K562 (cell line): ENCODE measurements at regions not wholly inside any gene's neighbourhood (a gene's known extent, or its start where the extent isn't known, plus 50 kb on each side); places are given as distances from the start of the nearest gene placed in this dataset.

Source experiments
- ATAC-seq: fragments of 200-7000 bp; cut with Tn5 transposase; 3 replicates; pipeline ENCODE4 v1.9.1; 2020; ENCODE audit warnings: moderate library complexity
- BruUV-seq: library from RNA; stranded (reverse); fragments of 400-500 nt; replicated peaks from 2 replicates; lab custom pipeline; 2021; lab: Mats Ljungman, UMichigan
- CTCF ChIA-PET: fragments of 300-600 bp; formaldehyde crosslinking; extraction: SDS; loops from one replicate; lab custom pipeline; 2021; ENCODE audit warnings: low intra/inter-chr PET ratio; lab: Yijun Ruan, JAX
- POLR2A ChIA-PET: fragments of 300-600, 350-650 bp; sonication (Branson Sonifier 250); formaldehyde crosslinking; extraction: SDS; loops from one replicate; lab custom pipeline; 2021; ENCODE audit warnings: antibody characterized with exemption, inconsistent platforms; lab: Yijun Ruan, JAX
- DNase-seq, 4 experiments: peaks; one replicate each; pipeline versions ENCODE4 v3.0.0 to v3.0.0-alpha.2; 2011 to 2018; ENCODE audit warnings: low spot score in 3 of 4, mixed read lengths in 3 of 4; ENCODE audit errors: extremely low read depth in 1 of 4
- FAIRE-seq: peaks from 2 replicates; lab custom pipeline; 2011; peaks lifted over from hg19 to GRCh38; lab: Jason Lieb, UNC
- H2AFZ ChIP-seq: 2 replicates; pipeline ENCODE4 v1.6.0; 2011; ENCODE audit warnings: low read depth, low read length, control low read depth, inconsistent platforms
- H3K27ac ChIP-seq: fragments of 200-600 bp; 3 replicates; pipeline ENCODE4 v1.8.0; 2011; ENCODE audit warnings: low read depth, mild to moderate bottlenecking, control low read depth, inconsistent platforms, low read length, moderate library complexity, mixed read lengths; ENCODE audit errors: extremely low read depth
- H3K27me3 ChIP-seq, 2 experiments: fragments of 300-600 bp in 1 of 2; 2 replicates in 1 of 2; 3 replicates in 1 of 2; pipeline versions ENCODE4 v1.6.0 to v1.8.0; 2011; ENCODE audit warnings: inconsistent platforms in 2 of 2, low read length in 2 of 2, mild to moderate bottlenecking in 1 of 2, mixed read lengths in 1 of 2, moderate library complexity in 1 of 2; ENCODE audit not compliant: control insufficient read depth in 2 of 2, insufficient read depth in 2 of 2
- H3K36me3 ChIP-seq: fragments of 300-600 bp; 3 replicates; pipeline ENCODE4 v1.8.0; 2011; ENCODE audit warnings: mild to moderate bottlenecking, low read length, inconsistent platforms; ENCODE audit not compliant: control insufficient read depth, insufficient read depth
- H3K4me1 ChIP-seq, 2 experiments: fragments of 200-600 bp in 1 of 2; replicated peaks in 1 of 2; 2 replicates in 1 of 2; 3 replicates in 1 of 2; pipeline versions ENCODE4 v1.5.1 to v1.8.0; 2011; ENCODE audit warnings: inconsistent platforms in 2 of 2, low read length in 2 of 2, mild to moderate bottlenecking in 1 of 2, mixed read lengths in 1 of 2, moderate library complexity in 1 of 2; ENCODE audit not compliant: control insufficient read depth in 2 of 2, insufficient read depth in 2 of 2
- H3K4me2 ChIP-seq: 2 replicates; pipeline ENCODE4 v1.6.1; 2011; ENCODE audit warnings: low read length, control low read depth, inconsistent platforms, mixed read lengths; ENCODE audit not compliant: insufficient read depth
- H3K4me3 ChIP-seq: fragments of 200-600 bp; sonication (generic), shearing (Covaris generic); 2 replicates; pipeline ENCODE4 v1.5.1; 2016; ENCODE audit warnings: control low read depth, inconsistent platforms
- H3K79me2 ChIP-seq: fragments of 200-600 bp; 3 replicates; pipeline ENCODE4 v1.8.0; 2011; ENCODE audit warnings: low read length, inconsistent platforms; ENCODE audit not compliant: control insufficient read depth, insufficient read depth
- H3K9ac ChIP-seq, 2 experiments: 2 replicates each; pipeline versions ENCODE4 v1.6.0 to v1.6.1; 2011; ENCODE audit warnings: low read depth in 2 of 2, low read length in 2 of 2, control low read depth in 1 of 2, inconsistent platforms in 1 of 2, mild to moderate bottlenecking in 1 of 2, mixed read lengths in 1 of 2; ENCODE audit not compliant: insufficient read depth in 1 of 2
- H3K9me1 ChIP-seq: one replicate; pipeline ENCODE4 v1.6.0; 2011; ENCODE audit warnings: inconsistent platforms, mild to moderate bottlenecking, low read length, moderate library complexity; ENCODE audit not compliant: control insufficient read depth, insufficient read depth
- H3K9me3 ChIP-seq: replicated peaks from 2 replicates; pipeline ENCODE4 v1.5.1; 2011; ENCODE audit warnings: low read depth, low read length, inconsistent platforms; ENCODE audit not compliant: control insufficient read depth, insufficient read depth
- H4K20me1 ChIP-seq: replicated peaks from 2 replicates; pipeline ENCODE4 v1.6.1; 2011; ENCODE audit warnings: low read length, inconsistent platforms, mixed read lengths; ENCODE audit not compliant: control insufficient read depth, insufficient read depth
- ATF7 ChIP-seq: fragments of 450-650 bp; IDR thresholded peaks from 2 replicates; pipeline ENCODE4 v1.7.1; 2014; ENCODE audit warnings: mild to moderate bottlenecking, moderate library complexity
- BDP1 ChIP-seq: IDR thresholded peaks from 3 replicates; pipeline ENCODE4 v1.6.1; 2011; ENCODE audit not compliant: insufficient read length, insufficient read depth
- CREB3L1 ChIP-seq: fragments of 450-650 bp; IDR thresholded peaks from 2 replicates; pipeline ENCODE4 v1.6.1; 2014; ENCODE audit warnings: low read depth, mild to moderate bottlenecking, moderate library complexity, borderline replicate concordance
- FOXA1 ChIP-seq: fragments of 450-650 bp; IDR thresholded peaks from 2 replicates; pipeline ENCODE4 v1.6.1; 2016; ENCODE audit warnings: mild to moderate bottlenecking, borderline replicate concordance
- GTF2E2 ChIP-seq: fragments of 200-800 bp; sonication (Bioruptor generic); IDR thresholded peaks from 2 replicates; pipeline ENCODE4 v1.6.1; 2016; ENCODE audit warnings: missing genetic modification characterization, missing compliant biosample characterization
- MIER1 ChIP-seq: fragments of 450-650 bp; IDR thresholded peaks from 2 replicates; pipeline ENCODE4 v1.6.1; 2016; ENCODE audit warnings: antibody characterized with exemption, mild to moderate bottlenecking, low read depth
- NCOA2 ChIP-seq, 2 experiments: fragments of 450-650 bp; IDR thresholded peaks; 2 replicates each; pipeline ENCODE4 v1.6.1; 2018; ENCODE audit warnings: mild to moderate bottlenecking in 2 of 2, moderate library complexity in 1 of 2; ENCODE audit not compliant: partially characterized antibody in 2 of 2
- PHTF2 ChIP-seq: fragments of 250-450 bp; sonication (Bioruptor Pico); IDR thresholded peaks from 2 replicates; pipeline ENCODE4 v1.5.0; 2021; ENCODE audit warnings: mild to moderate bottlenecking
- YY1 ChIP-seq, 3 experiments: IDR thresholded peaks; 2 replicates each; pipeline ENCODE4 v1.6.1; 2011; ENCODE audit warnings: low read length in 2 of 3, mild to moderate bottlenecking in 2 of 3, moderate library complexity in 2 of 3, borderline replicate concordance in 1 of 3, control low read depth in 1 of 3, low read depth in 1 of 3; ENCODE audit not compliant: insufficient read depth in 3 of 3, insufficient replicate concordance in 2 of 3, control insufficient read depth in 1 of 3, insufficient read length in 1 of 3; ENCODE audit errors: extremely low read depth in 1 of 3
- ZKSCAN1 ChIP-seq: fragments of 150-350 bp; IDR thresholded peaks from 2 replicates; pipeline ENCODE4 v1.6.1; 2016; ENCODE audit warnings: low read depth, low read length
- ZKSCAN8 ChIP-seq: fragments of 200-800 bp; sonication (Bioruptor generic); IDR thresholded peaks from 2 replicates; pipeline ENCODE4 v1.6.1; 2016; ENCODE audit warnings: missing genetic modification characterization, missing compliant biosample characterization
- ZNF311 ChIP-seq: fragments of 250-450 bp; sonication (Bioruptor Pico); IDR thresholded peaks from 2 replicates; pipeline ENCODE4 v1.4.0; 2020; ENCODE audit warnings: mild to moderate bottlenecking, moderate library complexity
- WGBS: fragments of 100-300 bp; shearing (Covaris generic); methylation state at CpG from one replicate; pipeline ENCODE4 v1.1.6; 2016; ENCODE audit warnings: low coverage, mixed read lengths; ENCODE audit not compliant: insufficient coverage; ENCODE audit errors: missing lambda C conversion rate; 5-methylcytosine and 5-hydroxymethylcytosine counted together
- in situ Hi-C: fragments of 300-500 bp; cut with MboI; formaldehyde crosslinking; loops from 4 replicates; pipeline ENCODE4 v1.15.0; 2018; ENCODE audit warnings: inconsistent platforms, mixed read lengths
- intact Hi-C: fragments of 100-400 bp; cut with micrococcal nuclease; formaldehyde crosslinking; loops from 2 replicates; pipeline ENCODE4 v1.14.2; 2022
- TF ChIP-seq, protein P1 (sequence below): fragments of 450-650 bp; IDR thresholded peaks from 2 replicates; pipeline ENCODE4 v1.6.1; 2017; ENCODE audit warnings: antibody characterized with exemption

DNA sequence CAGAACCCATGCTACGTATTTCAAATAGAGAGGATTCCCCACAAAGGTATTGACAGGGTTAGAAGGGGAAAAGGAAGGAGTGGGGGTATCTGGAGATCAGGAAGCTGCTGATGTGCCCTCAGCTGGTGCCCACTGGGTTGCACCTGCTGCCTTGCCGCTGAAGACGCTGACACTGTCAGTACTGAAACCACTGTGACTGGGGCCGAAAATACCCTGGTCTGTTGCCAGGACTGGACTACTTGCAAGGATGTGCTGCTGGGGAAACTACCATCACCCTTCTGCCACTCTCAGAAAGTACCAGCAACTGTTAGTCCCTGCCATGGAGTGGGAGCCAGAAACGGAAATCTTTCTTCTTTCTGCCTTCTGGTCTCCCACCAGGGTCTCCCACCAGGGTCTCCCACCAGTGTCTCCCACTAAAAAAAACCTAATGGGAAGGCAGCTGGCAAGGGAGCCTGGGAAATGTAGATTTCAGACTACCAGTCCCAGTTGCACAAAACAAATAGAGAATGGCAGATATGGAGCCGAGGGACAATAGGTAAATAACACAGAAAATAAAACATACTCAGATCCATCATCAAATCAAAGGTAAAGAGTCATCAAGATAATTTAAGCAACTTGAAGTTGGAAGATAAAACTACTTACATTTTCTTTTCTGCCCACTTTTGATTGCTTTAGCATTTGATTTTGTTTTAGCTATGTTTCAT is 204.8 kb downstream of the TPBG start:
- H3K36me3 ChIP-seq: no peaks in the 10 kb centered on the region
- H3K9ac ChIP-seq: no peak overlapping the region
- no TSS peak for BruUV-seq
- ChIA-PET POLR2A (no interaction called here), CTCF (no interaction called here)
- no peak for TF ChIP-seq MIER1
- no peak for TF ChIP-seq ZKSCAN1
- TF ChIP-seq NCOA2 (IDR thresholded peaks at IDR 0.05; ENCODE audit: partially characterized antibody in 2 of 2): no peak
- no peak overlapping the region for H3K4me2 ChIP-seq
- intact Hi-C loops (no loop called here), in situ Hi-C loops (no loop called here)
- no peaks in the 10 kb centered on the region; a peak in 1 of 5 replicates for H3K27me3 ChIP-seq
- no peaks in the 10 kb centered on the region for H3K4me1 ChIP-seq
- no peak overlapping the region for H3K27ac ChIP-seq
- ATAC-seq: no peak
- no peaks in the 10 kb centered on the region for H3K9me1 ChIP-seq
- no peaks in the 10 kb centered on the region; the same call in 1 of the 2 replicates for H4K20me1 ChIP-seq
- no peaks in the 10 kb centered on the region for H3K79me2 ChIP-seq
- 0% methylated on average over 6 of the region's 6 CpGs for WGBS
- FAIRE-seq: no peak
- no peak overlapping the region for H3K4me3 ChIP-seq
- no peak overlapping the region for H2AFZ ChIP-seq
- no peaks in the 10 kb centered on the region for H3K9me3 ChIP-seq
- DNase-seq: no peak

DNA sequence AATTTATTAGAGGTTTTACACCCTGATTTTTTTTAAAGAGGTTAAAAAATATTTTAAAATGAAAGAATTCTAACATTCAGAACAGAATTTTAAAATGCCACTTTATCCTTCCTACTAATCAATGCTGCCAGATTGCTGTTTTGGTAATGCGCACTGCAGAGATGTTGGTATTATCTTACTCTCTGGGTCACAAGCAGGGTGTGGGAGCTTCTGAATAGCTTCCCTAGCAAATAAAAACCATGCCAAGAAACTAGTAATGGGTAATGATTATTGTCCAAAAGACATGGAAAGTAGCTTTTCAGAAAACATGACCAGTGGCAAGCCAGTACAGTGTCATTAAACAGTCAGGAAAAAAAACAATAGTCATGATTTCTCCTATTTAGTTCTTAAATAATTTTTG is 205.4 kb downstream of the TPBG start:
- in situ Hi-C loops: no loop called here
- Histone ChIP-seq H3K4me3 (no peak overlapping the region), H3K4me1 (no peaks in the 10 kb centered on the region), H3K27ac (no peak overlapping the region), H3K9me1 (no peaks in the 10 kb centered on the region), H3K4me2 (no peak overlapping the region), H2AFZ (no peak overlapping the region), H3K9me3 (no peaks in the 10 kb centered on the region), H3K79me2 (no peaks in the 10 kb centered on the region), H3K27me3 (no peaks in the 10 kb centered on the region; a peak in 1 of 5 replicates), H4K20me1 (no peaks in the 10 kb centered on the region; the same call in 1 of the 2 replicates), H3K9ac (no peak overlapping the region), H3K36me3 (no peaks in the 10 kb centered on the region)
- ChIA-PET POLR2A (interaction anchor here (0.6 kb wide), 1 partner anchor 16 kb away, joined by 3 read pairs; no protein-coding TSS in a partner anchor), CTCF (no interaction called here)
- 14% methylated on average over 1 of the region's 1 CpG for WGBS
- ATAC-seq (no peak), FAIRE-seq (no peak), DNase-seq (no peak)
- intact Hi-C loops: no loop called here
- no TSS peak for BruUV-seq
- TF ChIP-seq ATF7: no peak
- no peak for TF ChIP-seq ZNF311
- no peak for TF ChIP-seq GTF2E2
- TF ChIP-seq, protein P1, sequence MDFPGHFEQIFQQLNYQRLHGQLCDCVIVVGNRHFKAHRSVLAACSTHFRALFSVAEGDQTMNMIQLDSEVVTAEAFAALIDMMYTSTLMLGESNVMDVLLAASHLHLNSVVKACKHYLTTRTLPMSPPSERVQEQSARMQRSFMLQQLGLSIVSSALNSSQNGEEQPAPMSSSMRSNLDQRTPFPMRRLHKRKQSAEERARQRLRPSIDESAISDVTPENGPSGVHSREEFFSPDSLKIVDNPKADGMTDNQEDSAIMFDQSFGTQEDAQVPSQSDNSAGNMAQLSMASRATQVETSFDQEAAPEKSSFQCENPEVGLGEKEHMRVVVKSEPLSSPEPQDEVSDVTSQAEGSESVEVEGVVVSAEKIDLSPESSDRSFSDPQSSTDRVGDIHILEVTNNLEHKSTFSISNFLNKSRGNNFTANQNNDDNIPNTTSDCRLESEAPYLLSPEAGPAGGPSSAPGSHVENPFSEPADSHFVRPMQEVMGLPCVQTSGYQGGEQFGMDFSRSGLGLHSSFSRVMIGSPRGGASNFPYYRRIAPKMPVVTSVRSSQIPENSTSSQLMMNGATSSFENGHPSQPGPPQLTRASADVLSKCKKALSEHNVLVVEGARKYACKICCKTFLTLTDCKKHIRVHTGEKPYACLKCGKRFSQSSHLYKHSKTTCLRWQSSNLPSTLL: no peak
- TF ChIP-seq BDP1: no peak
- TF ChIP-seq ZKSCAN8 (CRISPR knock-in tag): no peak
- no peak for TF ChIP-seq YY1 (IDR thresholded peaks at IDR 0.05; ENCODE audit: borderline replicate concordance in 1 of 3, control insufficient read depth in 1 of 3, extremely low read depth in 1 of 3, insufficient read depth in 3 of 3, insufficient read length in 1 of 3, insufficient replicate concordance in 2 of 3, low read depth in 1 of 3, low read length in 2 of 3)
- TF ChIP-seq FOXA1: no peak
- no peak for TF ChIP-seq PHTF2 (CRISPR knock-in tag)
- TF ChIP-seq CREB3L1: no peak
